Muscle of back (tissue), 3 donors: ENCODE measurements at regions not wholly inside any gene's neighbourhood (a gene's known extent, or its start where the extent isn't known, plus 50 kb on each side); places are given as distances from the start of the nearest gene placed in this dataset.
"Not testable (repeated sequence)": the region's sequence is repeated elsewhere in the genome, so short reads cannot be mapped to it uniquely, and the experiment has no call there.

Experiments used
- DNase-seq, 3 donors: peaks; one replicate each; pipeline versions ENCODE4 v3.0.0 to v3.0.0-alpha.2; 2013

GRCh38 chr14:83972631-83973030, 1557.3 kb upstream of the FLRT2 start:
- DNase-seq: no peak

GRCh38 chr14:83974647-83975163, 1555.2 kb upstream of the FLRT2 start:
- DNase-seq: no peak

- DNase-seq: no peak
Observed at GRCh38 chr14:83975435-83975834, 1554.5 kb upstream of the FLRT2 start.

DNA sequence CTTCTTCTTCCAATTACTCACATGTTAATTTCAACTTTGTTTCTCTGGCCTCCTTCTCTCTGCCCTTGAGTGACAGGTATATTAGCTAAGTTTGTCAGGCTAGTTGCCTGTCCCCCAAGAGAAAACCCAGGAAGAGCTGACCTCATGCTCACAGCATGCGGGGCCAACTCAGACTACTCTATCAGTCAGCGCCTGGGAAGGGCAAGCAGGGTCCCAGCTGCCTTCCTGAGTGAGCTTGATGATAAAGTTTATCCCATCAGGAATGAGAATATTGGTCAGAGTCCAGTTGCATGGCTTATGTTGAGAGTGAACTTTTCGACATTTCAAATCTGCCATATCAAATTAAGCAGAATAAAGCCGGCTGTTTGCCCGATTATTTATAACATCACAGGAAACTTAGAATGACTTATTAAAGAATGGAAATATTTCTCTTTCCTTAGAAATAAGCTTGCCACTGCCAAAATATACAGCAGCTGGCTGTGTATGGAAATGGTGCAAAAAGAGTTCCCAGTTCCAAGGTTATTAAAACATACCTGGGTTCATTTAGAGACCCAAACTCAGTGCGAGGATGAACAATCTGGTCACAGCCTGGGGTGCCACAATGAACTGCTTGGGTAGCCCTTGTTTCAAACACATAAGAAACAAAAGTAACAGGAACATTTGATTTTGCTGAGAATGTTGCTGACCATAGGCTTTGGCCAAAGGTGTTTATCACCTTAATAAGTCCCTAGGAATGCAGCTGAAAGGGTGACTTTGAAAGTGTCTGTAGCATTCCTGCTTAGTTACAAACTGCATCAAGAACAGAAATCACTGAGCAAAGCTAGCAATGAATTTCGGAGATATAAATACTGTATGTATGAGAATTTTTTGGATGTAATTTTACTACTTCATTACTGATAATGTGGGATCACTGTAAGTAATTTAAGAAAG, 1553.8 kb upstream of the FLRT2 start:
- DNase-seq: peak; percentile 51 to 82 (median 64)

GRCh38 chr14:83977583-83977982, 1552.4 kb upstream of the FLRT2 start:
- no peak for DNase-seq

DNA sequence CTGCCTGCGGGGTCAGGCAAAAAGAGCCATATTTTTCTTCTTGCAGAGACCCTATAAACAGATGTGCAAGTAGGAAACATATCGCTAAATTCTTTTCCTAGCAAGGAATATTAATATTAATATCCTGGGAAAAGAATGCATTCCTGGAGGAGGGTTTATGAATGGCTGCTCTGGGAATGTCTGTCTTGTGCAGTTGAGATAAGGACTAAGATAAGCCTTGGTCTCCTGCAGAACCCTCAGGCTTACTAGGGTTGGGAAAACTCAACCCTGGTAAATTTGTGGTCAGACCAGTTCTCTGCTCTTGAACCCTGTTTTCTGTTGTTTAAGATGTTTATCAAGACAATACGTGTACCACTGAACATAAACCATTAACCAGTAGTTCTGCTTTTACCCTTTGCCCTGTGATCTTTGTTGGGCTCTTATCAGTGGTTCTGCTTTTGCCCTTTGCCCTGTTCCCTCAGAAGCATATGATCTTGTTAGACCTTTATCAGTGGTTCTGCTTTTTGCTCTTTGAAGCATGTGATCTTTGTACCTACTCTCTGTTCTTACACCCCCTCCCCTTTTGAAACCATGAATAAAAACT, 1548.2 kb upstream of the FLRT2 start:
- DNase-seq: not testable (repeated sequence)

- DNase-seq: no peak
Observed at GRCh38 chr14:83988275-83988674, 1541.7 kb upstream of the FLRT2 start.

DNA sequence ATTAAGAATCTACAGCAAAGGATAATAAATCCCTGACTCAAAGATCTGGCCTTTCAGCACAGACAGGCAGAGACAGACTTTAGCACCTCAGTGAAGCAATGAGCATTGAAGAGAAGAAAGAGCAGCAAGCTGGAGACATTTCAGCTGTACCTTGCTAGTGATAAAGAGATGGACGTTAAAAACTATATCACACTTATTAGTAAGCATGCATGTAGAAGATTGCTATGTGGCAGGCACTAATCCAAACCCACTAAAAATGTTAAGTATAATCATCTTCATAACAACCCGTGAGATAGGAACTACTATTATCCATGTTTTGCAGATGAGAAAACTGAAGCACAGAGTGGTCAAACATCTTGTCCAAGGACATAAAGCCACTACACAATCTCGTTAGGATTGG, 1538.3 kb upstream of the FLRT2 start:
- DNase-seq: no peak

- DNase-seq: no peak
Observed at GRCh38 chr14:83992857-83993256, 1537.1 kb upstream of the FLRT2 start.

DNA sequence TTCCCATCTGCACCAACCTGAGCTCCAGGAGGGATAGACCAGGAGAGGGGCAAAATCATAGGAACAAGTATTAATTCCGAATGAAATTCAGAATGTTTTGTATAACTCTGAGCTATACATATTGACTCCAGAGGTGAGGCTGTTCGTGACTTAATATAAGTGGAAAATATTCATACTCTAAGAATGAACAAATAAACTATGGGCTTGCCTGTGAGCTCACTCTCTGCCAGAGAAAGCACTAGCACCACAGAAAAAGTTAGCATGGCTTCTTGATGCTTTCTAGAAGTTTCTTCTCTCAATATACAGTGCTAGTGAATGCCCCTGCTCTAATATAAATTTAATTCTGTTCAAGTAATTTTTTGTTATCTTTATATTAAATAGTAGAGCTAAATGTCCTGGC, 1536.4 kb upstream of the FLRT2 start:
- DNase-seq: no peak

GRCh38 chr14:83994020-83994419, 1535.9 kb upstream of the FLRT2 start:
- peak in 1 of 3 donors; percentile 28 for DNase-seq

- no peak for DNase-seq
Observed at GRCh38 chr14:84001023-84001422, 1528.9 kb upstream of the FLRT2 start.

GRCh38 chr14:84003346-84003745, 1526.6 kb upstream of the FLRT2 start:
- no peak for DNase-seq

DNA sequence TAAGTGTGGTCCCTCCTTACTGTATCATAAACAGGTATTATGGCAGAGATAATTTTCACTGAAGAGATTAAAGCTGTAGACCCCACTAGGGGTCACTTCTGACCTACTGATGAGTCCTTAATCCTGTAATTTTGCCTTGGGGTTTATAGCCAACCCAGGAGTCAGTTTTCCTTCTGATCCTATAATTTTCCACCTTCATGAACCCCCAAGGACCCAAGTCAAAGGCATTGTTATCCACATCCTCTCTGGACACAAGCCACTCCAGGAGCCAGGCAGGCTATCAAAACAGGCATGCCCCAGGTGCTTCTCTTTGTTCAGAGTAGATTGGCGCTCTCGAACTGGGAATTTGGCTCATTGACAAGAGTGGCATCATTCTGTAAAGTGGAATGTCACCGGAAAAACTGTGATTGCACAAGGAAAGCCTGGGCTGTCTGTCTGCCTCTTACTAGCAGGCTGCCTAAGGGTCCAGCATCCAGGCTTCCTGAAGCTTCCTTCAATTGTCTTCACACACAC, 1523.2 kb upstream of the FLRT2 start:
- DNase-seq: peak in 1 of 3 donors; percentile 39

GRCh38 chr14:84013424-84013823, 1516.5 kb upstream of the FLRT2 start:
- DNase-seq: no peak

DNA sequence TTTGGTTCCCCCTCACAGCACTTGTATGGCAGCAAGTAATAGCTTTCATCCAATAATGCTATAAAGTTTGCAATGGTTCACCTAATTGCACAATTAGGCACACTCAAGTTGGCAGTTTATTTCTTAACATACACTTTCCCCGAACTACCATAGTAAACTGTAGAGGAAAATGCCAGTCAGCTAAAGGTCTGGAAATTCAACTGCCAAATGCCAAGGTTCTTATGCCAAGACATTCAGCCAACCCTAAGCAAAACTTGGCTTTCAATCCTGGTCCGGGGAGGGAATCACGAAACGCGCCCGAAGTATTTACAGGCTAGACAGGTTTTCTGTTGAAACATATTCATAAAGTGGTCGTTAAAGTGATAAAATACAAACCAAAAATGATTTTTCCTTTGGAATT, 1512.4 kb upstream of the FLRT2 start:
- DNase-seq: peak in 1 of 3 donors; percentile 11

DNA sequence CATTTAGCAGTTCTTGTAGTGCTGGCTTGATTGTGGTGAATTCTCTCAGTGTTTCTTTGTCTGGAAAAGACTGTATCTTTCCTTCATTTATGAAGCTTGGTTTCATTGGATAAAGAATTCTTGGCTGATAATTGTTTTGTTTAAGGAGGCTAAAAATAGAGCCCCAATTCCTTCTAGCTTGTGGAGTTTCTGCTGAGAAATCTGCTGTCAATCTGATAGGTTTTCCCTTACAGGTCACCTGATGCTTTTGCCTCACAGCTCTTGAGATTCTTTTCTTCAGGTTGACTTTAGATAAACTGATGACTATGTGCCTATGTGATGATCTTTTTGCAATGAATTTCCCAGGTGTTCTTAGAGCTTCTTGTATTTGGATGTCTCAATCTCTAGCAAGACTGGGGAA, 1508.5 kb upstream of the FLRT2 start:
- no peak for DNase-seq

DNA sequence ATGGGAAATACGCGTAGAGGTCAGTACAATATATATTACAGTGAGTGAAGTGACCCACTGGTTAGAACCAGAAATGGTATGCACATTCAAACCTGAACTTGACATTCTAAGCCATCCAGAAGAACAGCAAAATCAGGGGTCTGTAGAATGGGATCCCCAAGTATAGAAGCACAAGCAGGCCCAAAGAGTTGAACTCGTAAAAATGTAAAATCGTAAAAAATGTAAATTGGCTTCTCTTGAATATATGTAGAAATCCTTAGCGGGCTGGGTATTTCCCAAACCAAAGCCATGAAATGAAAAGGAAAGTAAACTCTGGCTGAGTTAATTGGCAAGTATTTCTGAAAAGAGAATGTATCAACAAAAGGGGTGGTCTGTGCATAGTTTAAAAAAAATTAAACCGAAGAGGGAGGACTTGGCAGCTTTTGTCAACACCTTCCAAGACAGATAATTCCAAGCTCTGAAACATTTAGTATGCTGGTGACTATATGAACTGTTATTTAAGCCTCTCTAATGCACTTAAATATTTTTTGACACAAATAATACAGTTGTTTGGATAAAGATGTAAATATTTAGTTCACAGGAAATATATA, 1505.6 kb upstream of the FLRT2 start:
- no peak for DNase-seq

- DNase-seq: no peak
Observed at GRCh38 chr14:84025106-84026012, 1504.6 kb upstream of the FLRT2 start.

- DNase-seq: peak; percentile 22 to 58 (median 31)
Observed at GRCh38 chr14:84027351-84027750, 1502.6 kb upstream of the FLRT2 start.

DNA sequence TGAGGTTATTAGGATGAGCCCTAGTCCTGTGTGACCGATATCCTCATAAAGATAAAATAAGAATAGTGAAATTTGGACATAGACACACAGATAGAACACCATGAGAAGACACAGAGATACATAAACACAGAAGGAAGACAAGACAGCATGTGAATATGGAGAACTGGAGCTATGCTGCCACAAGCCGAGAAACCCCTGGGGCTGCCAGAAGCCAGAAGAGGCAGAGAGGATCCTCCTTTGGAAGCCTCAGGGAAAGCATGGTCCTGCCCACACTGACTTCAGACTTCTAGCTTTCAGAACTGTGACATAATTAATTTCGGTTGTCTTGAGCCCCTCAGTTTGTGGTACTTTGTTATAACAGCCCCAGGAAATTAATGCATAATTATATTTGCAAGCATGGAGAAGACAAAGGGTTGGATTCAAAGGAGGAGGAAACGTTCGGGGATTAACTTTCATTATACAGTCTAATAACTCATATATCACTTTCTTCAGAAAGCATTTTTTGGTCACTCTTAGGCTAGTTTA, 1501.8 kb upstream of the FLRT2 start:
- peak in 1 of 3 donors; percentile 11 for DNase-seq
